ENCODE measurements at regions not wholly inside any gene's neighbourhood (a gene's known extent, or its start where the extent isn't known, plus 50 kb on each side); places are given as distances from the start of the nearest gene placed in this dataset.

GRCh38 chr3:89625945-89626344, 518.5 kb downstream of the EPHA3 start:
- no peak for DNase-seq (ENCODE audit: low spot score)
- FAIRE-seq: no peak

GRCh38 chr3:89628856-89629670, 521.6 kb downstream of the EPHA3 start:
- DNase-seq (ENCODE audit: low spot score) (no peak), FAIRE-seq (no peak)

GRCh38 chr3:89635137-89635536, 527.7 kb downstream of the EPHA3 start:
- no peak for FAIRE-seq
- DNase-seq (ENCODE audit: low spot score): no peak

GRCh38 chr3:89644716-89645115, 537.3 kb downstream of the EPHA3 start:
- FAIRE-seq (no peak), DNase-seq (ENCODE audit: low spot score) (no peak)

GRCh38 chr3:89649431-89649830, 542.0 kb downstream of the EPHA3 start:
- DNase-seq (ENCODE audit: low spot score) (no peak), FAIRE-seq (no peak)

- FAIRE-seq (no peak), DNase-seq (ENCODE audit: low spot score) (no peak)
These were observed 546.6 kb downstream of the EPHA3 start for GRCh38 chr3:89654031-89654430.

- FAIRE-seq: no peak
- DNase-seq (ENCODE audit: low spot score): no peak
These were observed 549.0 kb downstream of the EPHA3 start for GRCh38 chr3:89656388-89656787.

- FAIRE-seq (no peak), DNase-seq (ENCODE audit: low spot score) (no peak)
These were observed 572.3 kb downstream of the EPHA3 start for GRCh38 chr3:89679686-89680085.

- FAIRE-seq: no peak
These were observed 575.1 kb downstream of the EPHA3 start for GRCh38 chr3:89682556-89682955.

GRCh38 chr3:89685731-89686130, 578.3 kb downstream of the EPHA3 start:
- no peak for FAIRE-seq
- no peak for DNase-seq (ENCODE audit: low spot score)

More at GRCh38 chr3:89682556-89682955, 575.1 kb downstream of the EPHA3 start:
- DNase-seq (ENCODE audit: low spot score): no peak

GRCh38 chr3:89690646-89691045, 583.2 kb downstream of the EPHA3 start:
- no peak for DNase-seq (ENCODE audit: low spot score)

GRCh38 chr3:89692601-89693000, 585.2 kb downstream of the EPHA3 start:
- DNase-seq (ENCODE audit: low spot score) (no peak), FAIRE-seq (no peak)

More at GRCh38 chr3:89690646-89691045, 583.2 kb downstream of the EPHA3 start:
- no peak for FAIRE-seq

- no peak for DNase-seq (ENCODE audit: low spot score)
- no peak for FAIRE-seq
These were observed 590.0 kb downstream of the EPHA3 start for GRCh38 chr3:89697321-89697916.

- FAIRE-seq: no peak
These were observed 590.9 kb downstream of the EPHA3 start for GRCh38 chr3:89698208-89698830.

GRCh38 chr3:89699229-89699628, 591.8 kb downstream of the EPHA3 start:
- FAIRE-seq (no peak), DNase-seq (ENCODE audit: low spot score) (no peak)

More at GRCh38 chr3:89698208-89698830, 590.9 kb downstream of the EPHA3 start:
- DNase-seq (ENCODE audit: low spot score): no peak

GRCh38 chr3:89699771-89700170, 592.4 kb downstream of the EPHA3 start:
- no peak for DNase-seq (ENCODE audit: low spot score)
- FAIRE-seq: no peak

GRCh38 chr3:89702404-89702803, 595.0 kb downstream of the EPHA3 start:
- FAIRE-seq (no peak), DNase-seq (ENCODE audit: low spot score) (no peak)

- DNase-seq (ENCODE audit: low spot score): no peak
- no peak for FAIRE-seq
These were observed 605.8 kb downstream of the EPHA3 start for GRCh38 chr3:89713196-89713595.

GRCh38 chr3:89714237-89714636, 606.8 kb downstream of the EPHA3 start:
- FAIRE-seq (no peak), DNase-seq (ENCODE audit: low spot score) (no peak)

GRCh38 chr3:89740080-89740880, 632.9 kb downstream of the EPHA3 start:
- DNase-seq (ENCODE audit: low spot score) (no peak), FAIRE-seq (no peak)

- FAIRE-seq (no peak), DNase-seq (ENCODE audit: low spot score) (no peak)
These were observed 633.4 kb downstream of the EPHA3 start for GRCh38 chr3:89740881-89741177.

- DNase-seq (ENCODE audit: low spot score) (no peak), FAIRE-seq (no peak)
These were observed 635.1 kb downstream of the EPHA3 start for GRCh38 chr3:89742546-89742945.

All from RCC 7860 (cell line).